CD4-positive, alpha-beta T cell (primary cell): ENCODE measurements at regions not wholly inside any gene's neighbourhood (a gene's known extent, or its start where the extent isn't known, plus 50 kb on each side); places are given as distances from the start of the nearest gene placed in this dataset.

Experiments
- ATAC-seq: fragments of 200-7000 bp; cut with Tn5 transposase; one replicate; pipeline ENCODE4 v1.10.0; 2022; ENCODE audit warnings: mild to moderate bottlenecking; ENCODE audit not compliant: poor library complexity
- CTCF ChIA-PET: fragments of 350-600 bp; sonication (Branson Sonifier 250); formaldehyde crosslinking; loops from one replicate; lab custom pipeline; 2021; ENCODE audit warnings: antibody characterized with exemption, inconsistent platforms; lab: Charles Lee
- POLR2A ChIA-PET: fragments of 350-600 bp; sonication (Branson Sonifier 250); formaldehyde crosslinking; loops from one replicate; lab custom pipeline; 2021; ENCODE audit warnings: antibody characterized with exemption, inconsistent platforms; lab: Charles Lee
- DNase-seq, 14 experiments: peaks; one replicate each; pipeline ENCODE4 v3.0.0-alpha.2; 2013 to 2020; ENCODE audit warnings: mixed read lengths in 2 of 14
- H3K27ac ChIP-seq, 2 donors: one replicate each; pipeline versions ENCODE4 v1.5.1 to v1.7.0; 2013; ENCODE audit warnings: low read length in 2 of 2, low read depth in 1 of 2, mild to moderate bottlenecking in 1 of 2
- H3K27me3 ChIP-seq, 2 experiments: 1 replicate in 1 of 2; 2 replicates in 1 of 2; pipeline versions ENCODE4 v1.6.1 to v1.7.0; 2013; ENCODE audit warnings: low read length in 2 of 2, control low read depth in 1 of 2, mild to moderate bottlenecking in 1 of 2, moderate library complexity in 1 of 2; ENCODE audit not compliant: insufficient read depth in 2 of 2, control insufficient read depth in 1 of 2
- H3K36me3 ChIP-seq: one replicate; pipeline ENCODE4 v1.6.1; 2013; ENCODE audit warnings: low read length, control low read depth; ENCODE audit not compliant: insufficient read depth
- H3K4me1 ChIP-seq: one replicate; pipeline ENCODE4 v1.6.1; 2013; ENCODE audit warnings: low read length, control low read depth; ENCODE audit not compliant: insufficient read depth
- H3K4me3 ChIP-seq: one replicate; pipeline ENCODE4 v1.5.1; 2013; ENCODE audit warnings: mild to moderate bottlenecking, low read length, moderate library complexity
- H3K9me3 ChIP-seq, 2 experiments: 1 replicate in 1 of 2; 2 replicates in 1 of 2; pipeline versions ENCODE4 v1.6.1 to v1.7.0; 2013; ENCODE audit warnings: low read length in 2 of 2, mild to moderate bottlenecking in 2 of 2, control low read depth in 1 of 2, moderate library complexity in 1 of 2; ENCODE audit not compliant: control insufficient read depth in 1 of 2, insufficient read depth in 1 of 2
- H3K27ac Mint-ChIP-seq: one replicate; pipeline ENCODE4 v1.8.0; 2020; ENCODE audit warnings: mixed read lengths
- H3K27me3 Mint-ChIP-seq: one replicate; pipeline ENCODE4 v1.8.0; 2021; ENCODE audit warnings: mixed read lengths
- H3K36me3 Mint-ChIP-seq: one replicate; pipeline ENCODE4 v1.8.0; 2021; ENCODE audit warnings: low read depth, mixed read lengths
- H3K4me1 Mint-ChIP-seq: one replicate; pipeline ENCODE4 v1.8.0; 2021; ENCODE audit warnings: low read depth, mixed read lengths
- H3K4me3 Mint-ChIP-seq: one replicate; pipeline ENCODE4 v1.8.0; 2020; ENCODE audit warnings: mild to moderate bottlenecking, mixed read lengths
- H3K9me3 Mint-ChIP-seq: one replicate; pipeline ENCODE4 v1.8.0; 2020; ENCODE audit warnings: mixed read lengths
- intact Hi-C, 2 experiments: fragments of 100-400 bp; cut with DNase I in 1 of 2; cut with micrococcal nuclease in 1 of 2; formaldehyde crosslinking; loops; one replicate each; pipeline versions ENCODE4 v1.15.1 to v1.9.0; 2023 to 2025; cut with DNase I, micrococcal nuclease
- TF ChIP-seq, protein P1 (sequence below): fragments of 200-600 bp; IDR thresholded peaks from one replicate; pipeline ENCODE4 v1.8.0; 2022; ENCODE audit warnings: antibody characterized with exemption, mild to moderate bottlenecking

DNA sequence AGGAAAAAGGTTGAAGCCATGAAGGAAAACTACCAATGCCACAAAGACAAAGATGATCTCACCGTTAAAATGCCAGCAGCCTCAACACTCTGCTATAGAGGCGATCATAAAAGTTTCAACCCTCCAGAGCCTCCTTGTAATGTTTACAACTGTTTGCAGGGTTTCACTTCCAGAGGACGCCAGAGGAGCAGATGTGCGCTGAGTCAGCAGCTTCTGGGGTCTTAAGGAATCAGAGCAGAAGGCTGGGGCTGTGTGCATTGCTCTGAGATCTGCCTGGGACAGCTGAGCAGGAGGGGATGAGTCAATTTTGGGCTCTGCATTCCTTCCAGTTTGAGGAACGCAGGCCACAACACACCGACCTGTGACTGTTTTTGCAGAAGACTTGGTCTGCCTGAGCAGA, 98.3 kb downstream of the TMEM130 start:
- DNase-seq (peak in 2 of 14 experiments; percentile 11 to 15), ATAC-seq (no peak)
- no peaks in the 10 kb centered on the region for H3K4me1 ChIP-seq
- Mint-ChIP-seq H3K9me3 (no peaks in the 10 kb centered on the region), H3K36me3 (no peaks in the 10 kb centered on the region), H3K27ac (no peak overlapping the region), H3K4me1 (no peaks in the 10 kb centered on the region), H3K4me3 (no peak overlapping the region), H3K27me3 (peaks cover 15% of the 10 kb centered on the region)
- TF ChIP-seq, protein P1, sequence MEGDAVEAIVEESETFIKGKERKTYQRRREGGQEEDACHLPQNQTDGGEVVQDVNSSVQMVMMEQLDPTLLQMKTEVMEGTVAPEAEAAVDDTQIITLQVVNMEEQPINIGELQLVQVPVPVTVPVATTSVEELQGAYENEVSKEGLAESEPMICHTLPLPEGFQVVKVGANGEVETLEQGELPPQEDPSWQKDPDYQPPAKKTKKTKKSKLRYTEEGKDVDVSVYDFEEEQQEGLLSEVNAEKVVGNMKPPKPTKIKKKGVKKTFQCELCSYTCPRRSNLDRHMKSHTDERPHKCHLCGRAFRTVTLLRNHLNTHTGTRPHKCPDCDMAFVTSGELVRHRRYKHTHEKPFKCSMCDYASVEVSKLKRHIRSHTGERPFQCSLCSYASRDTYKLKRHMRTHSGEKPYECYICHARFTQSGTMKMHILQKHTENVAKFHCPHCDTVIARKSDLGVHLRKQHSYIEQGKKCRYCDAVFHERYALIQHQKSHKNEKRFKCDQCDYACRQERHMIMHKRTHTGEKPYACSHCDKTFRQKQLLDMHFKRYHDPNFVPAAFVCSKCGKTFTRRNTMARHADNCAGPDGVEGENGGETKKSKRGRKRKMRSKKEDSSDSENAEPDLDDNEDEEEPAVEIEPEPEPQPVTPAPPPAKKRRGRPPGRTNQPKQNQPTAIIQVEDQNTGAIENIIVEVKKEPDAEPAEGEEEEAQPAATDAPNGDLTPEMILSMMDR: no peak
- no peak overlapping the region for H3K27ac ChIP-seq
- ChIA-PET CTCF (interaction anchor here (0.6 kb wide), 1 partner anchor 401 kb away, joined by 3 read pairs; no protein-coding TSS in a partner anchor), POLR2A (no interaction called here)
- peaks cover 0 to 3% of the 10 kb centered on the region in 2 experiments for H3K27me3 ChIP-seq
- intact Hi-C loops: no loop called here
- no peaks in the 10 kb centered on the region for H3K36me3 ChIP-seq
- H3K4me3 ChIP-seq: no peak overlapping the region
- no peaks in the 10 kb centered on the region for H3K9me3 ChIP-seq

DNA sequence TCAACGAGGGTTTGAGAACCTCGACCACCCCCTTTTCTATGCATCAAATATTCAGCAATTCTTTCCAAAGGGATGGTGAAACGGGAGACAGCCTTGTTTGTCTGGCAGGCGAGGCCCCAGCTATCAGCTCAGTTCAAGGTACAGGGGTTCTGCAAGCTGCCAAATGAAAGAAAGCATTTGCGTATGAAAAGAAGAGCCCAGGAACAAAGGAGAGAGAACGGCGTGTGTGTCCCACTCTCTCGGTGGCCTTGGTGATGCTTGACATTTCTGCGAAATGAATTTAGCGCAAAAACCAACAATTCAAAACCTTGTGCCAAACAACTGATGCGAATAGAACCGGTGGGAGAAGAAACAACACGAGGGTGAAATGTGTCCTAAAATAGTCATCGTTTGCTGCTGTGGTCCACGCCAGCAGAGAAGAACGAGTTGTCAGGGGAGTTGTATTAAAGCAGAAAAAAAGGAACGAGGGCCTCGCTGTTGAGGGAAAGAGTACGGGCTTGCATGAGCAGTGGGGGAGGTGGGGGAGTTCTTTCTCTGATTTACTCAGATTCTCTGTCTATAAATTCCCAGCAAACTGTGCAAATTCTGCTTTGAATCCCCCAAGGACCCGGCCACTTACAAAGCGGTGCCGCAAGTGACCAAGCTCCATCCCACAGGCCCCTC, 97.7 kb downstream of the TMEM130 start:
- Histone ChIP-seq H3K4me1 (no peaks in the 10 kb centered on the region), H3K4me3 (no peak overlapping the region), H3K9me3 (no peaks in the 10 kb centered on the region), H3K36me3 (no peaks in the 10 kb centered on the region), H3K27ac (no peak overlapping the region), H3K27me3 (peaks cover 0 to 3% of the 10 kb centered on the region in 2 experiments)
- ATAC-seq (no peak), DNase-seq (no peak)
- Mint-ChIP-seq H3K27me3 (peaks cover 15% of the 10 kb centered on the region), H3K27ac (no peak overlapping the region), H3K4me3 (no peak overlapping the region), H3K4me1 (no peaks in the 10 kb centered on the region), H3K36me3 (no peaks in the 10 kb centered on the region), H3K9me3 (no peaks in the 10 kb centered on the region)
- TF ChIP-seq, protein P1: no peak
- ChIA-PET CTCF (no interaction called here), POLR2A (no interaction called here)
- intact Hi-C loops: no loop called here

DNA sequence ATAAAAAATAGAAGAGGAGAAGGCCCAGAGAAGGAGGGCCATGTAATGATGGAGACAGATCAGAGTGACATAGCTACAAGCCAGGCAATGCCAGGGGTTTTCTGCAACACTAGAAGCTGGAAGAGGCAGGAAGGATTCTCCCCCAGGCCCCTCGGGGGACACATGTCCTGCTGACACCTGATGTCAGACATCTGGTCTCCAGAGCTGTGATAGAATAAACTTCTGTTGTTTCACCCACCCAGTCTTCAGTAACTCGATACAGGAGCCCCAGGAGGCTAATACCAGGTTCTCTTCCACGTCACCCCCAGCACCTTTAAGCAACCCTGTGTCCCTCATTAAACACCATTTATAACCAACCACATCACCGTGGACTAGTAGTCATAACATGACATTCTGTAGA, 94.9 kb downstream of the TMEM130 start:
- DNase-seq: no peak
- Mint-ChIP-seq H3K27me3 (peaks cover 12% of the 10 kb centered on the region), H3K9me3 (no peaks in the 10 kb centered on the region), H3K4me3 (no peak overlapping the region), H3K4me1 (no peaks in the 10 kb centered on the region), H3K36me3 (no peaks in the 10 kb centered on the region), H3K27ac (no peak overlapping the region)
- Histone ChIP-seq H3K9me3 (no peaks in the 10 kb centered on the region), H3K4me1 (no peaks in the 10 kb centered on the region), H3K27me3 (peaks cover 0 to 3% of the 10 kb centered on the region in 2 experiments), H3K27ac (no peak overlapping the region), H3K4me3 (no peak overlapping the region), H3K36me3 (no peaks in the 10 kb centered on the region)
- intact Hi-C loops: no loop called here
- ChIA-PET CTCF (no interaction called here), POLR2A (no interaction called here)
- no peak for ATAC-seq
- TF ChIP-seq, protein P1: no peak
